ENCODE measurements at regions not wholly inside any gene's neighbourhood (a gene's known extent, or its start where the extent isn't known, plus 50 kb on each side); places are given as distances from the start of the nearest gene placed in this dataset.

- intact Hi-C loops (cut with micrococcal nuclease) (no loop called here), dilution Hi-C loops (cut with HindIII; ENCODE audit: low sequenced_read_pairs, unreplicated experiment) (no loop called here), in situ Hi-C loops (cut with MboI; ENCODE audit: low sequenced_read_pairs) (no loop called here)
- Histone ChIP-seq H3K56ac (ENCODE audit: extremely low read depth, insufficient read depth, low read length) (no peak overlapping the region), H4K8ac (ENCODE audit: low read depth in 2 of 2, low read length in 2 of 2) (no peak overlapping the region), H2BK20ac (ENCODE audit: low read depth, low read length) (no peak overlapping the region), H2BK15ac (ENCODE audit: low read depth, low read length) (no peak overlapping the region), H3K79me1 (ENCODE audit: low read depth in 1 of 2, low read length in 2 of 2) (no peaks in the 10 kb centered on the region), H3K14ac (replicated peaks; ENCODE audit: low read depth, low read length) (no peak overlapping the region), H3K27ac (ENCODE audit: insufficient read depth, low read length) (no peak overlapping the region), H4K5ac (ENCODE audit: low read depth, low read length) (no peak overlapping the region), H4K20me1 (ENCODE audit: insufficient read depth, low read length) (no peaks in the 10 kb centered on the region), H3K4ac (ENCODE audit: low read depth, low read length) (no peak overlapping the region), H3K9ac (ENCODE audit: low read depth, low read length) (no peak overlapping the region), H3K9me1 (ENCODE audit: insufficient read depth, low read length) (no peaks in the 10 kb centered on the region; the same call in 1 of the 2 replicates), H2AK9ac (replicated peaks; ENCODE audit: low read depth, low read length, poor library complexity) (no peak overlapping the region), H3K4me3 (ENCODE audit: insufficient read depth, low read depth, low read length) (no peak overlapping the region), H3K36me3 (ENCODE audit: control insufficient read depth, insufficient read depth, low read length) (no peaks in the 10 kb centered on the region), H3K27me3 (ENCODE audit: control insufficient read depth, insufficient read depth, low read length) (no peaks in the 10 kb centered on the region), H2AFZ (replicated peaks; ENCODE audit: low read length, poor library complexity) (no peak overlapping the region), H3K9me3 (ENCODE audit: control insufficient read depth, insufficient read depth, low read length) (no peaks in the 10 kb centered on the region), H2AK5ac (ENCODE audit: low read depth, low read length) (no peak overlapping the region), H3K4me2 (ENCODE audit: low read depth, low read length) (no peak overlapping the region), H4K91ac (ENCODE audit: insufficient read depth, low read depth, low read length) (no peak overlapping the region), H2BK5ac (ENCODE audit: low read depth, low read length, poor library complexity, severe bottlenecking) (no peak overlapping the region), H3K18ac (ENCODE audit: low read depth, low read length) (no peak overlapping the region; the same call in 1 of the 2 replicates), H3K23ac (ENCODE audit: low read depth, low read length) (no peak overlapping the region), H3K4me1 (ENCODE audit: control insufficient read depth, insufficient read depth, low read length) (peaks cover 4% of the 10 kb centered on the region; the same call in 1 of the 2 replicates), H2BK120ac (ENCODE audit: low read depth, low read length) (no peak overlapping the region)
- ATAC-seq (ENCODE audit: low read depth) (no peak), DNase-seq (no peak)
- no TSS peak for BruUV-seq (replicated peaks)
- POLR2A ChIA-PET (ENCODE audit: unreplicated experiment): no interaction called here
- no CpG with 5 or more reads among the region's 3 CpGs for WGBS, 2 experiments (ENCODE audit: extremely low coverage in 2 of 2, insufficient read length in 1 of 2)
- CTCF ChIA-PET: no interaction called here
- TF ChIP-seq RCOR1 (IDR thresholded peaks at IDR 0.05; ENCODE audit: insufficient replicate concordance, low read length) (no peak), MXI1 (IDR thresholded peaks at IDR 0.05; ENCODE audit: borderline replicate concordance, low read depth, low read length) (no peak)
These were observed 129.9 kb upstream of the CLEC14A start for GRCh38 chr14:38385836-38386235.
